Activated T-cell treated with anti-CD3 and anti-CD28 coated beads, Interleukin-2, amount 50 U/mL, for 72 hours (primary cell): ENCODE measurements at regions not wholly inside any gene's neighbourhood (a gene's known extent, or its start where the extent isn't known, plus 50 kb on each side); places are given as distances from the start of the nearest gene placed in this dataset.

Source experiments
- ATAC-seq, 2 donors: fragments of 150-1000 bp; cut with Tn5 transposase; replicated peaks in 1 of 2; 2 replicates each; pipeline ENCODE4 v1.10.0; 2021; ENCODE audit warnings: moderate library complexity in 2 of 2, mild to moderate bottlenecking in 1 of 2
- DNase-seq, 2 donors: peaks; one replicate each; pipeline ENCODE4 v3.0.0; 2021 to 2022; ENCODE audit warnings: mixed read lengths in 1 of 2
- H3K27ac Mint-ChIP-seq: one replicate; pipeline ENCODE4 v1.8.0; 2022; ENCODE audit warnings: mild to moderate bottlenecking, moderate library complexity, mixed read lengths
- H3K27me3 Mint-ChIP-seq: one replicate; pipeline ENCODE4 v1.8.0; 2022; ENCODE audit warnings: low read depth, mixed read lengths
- H3K36me3 Mint-ChIP-seq, 2 donors: one replicate each; pipeline ENCODE4 v1.8.0; 2022; ENCODE audit warnings: mixed read lengths in 2 of 2, mild to moderate bottlenecking in 1 of 2; ENCODE audit not compliant: insufficient read depth in 2 of 2
- H3K4me1 Mint-ChIP-seq: one replicate; pipeline ENCODE4 v1.8.0; 2022; ENCODE audit warnings: low read depth, mixed read lengths
- H3K4me3 Mint-ChIP-seq, 2 donors: one replicate each; pipeline ENCODE4 v1.8.0; 2022; ENCODE audit warnings: mild to moderate bottlenecking in 2 of 2, mixed read lengths in 2 of 2, moderate library complexity in 2 of 2
- H3K9me3 Mint-ChIP-seq, 2 donors: one replicate each; pipeline ENCODE4 v1.8.0; 2022; ENCODE audit warnings: mixed read lengths in 2 of 2

DNA sequence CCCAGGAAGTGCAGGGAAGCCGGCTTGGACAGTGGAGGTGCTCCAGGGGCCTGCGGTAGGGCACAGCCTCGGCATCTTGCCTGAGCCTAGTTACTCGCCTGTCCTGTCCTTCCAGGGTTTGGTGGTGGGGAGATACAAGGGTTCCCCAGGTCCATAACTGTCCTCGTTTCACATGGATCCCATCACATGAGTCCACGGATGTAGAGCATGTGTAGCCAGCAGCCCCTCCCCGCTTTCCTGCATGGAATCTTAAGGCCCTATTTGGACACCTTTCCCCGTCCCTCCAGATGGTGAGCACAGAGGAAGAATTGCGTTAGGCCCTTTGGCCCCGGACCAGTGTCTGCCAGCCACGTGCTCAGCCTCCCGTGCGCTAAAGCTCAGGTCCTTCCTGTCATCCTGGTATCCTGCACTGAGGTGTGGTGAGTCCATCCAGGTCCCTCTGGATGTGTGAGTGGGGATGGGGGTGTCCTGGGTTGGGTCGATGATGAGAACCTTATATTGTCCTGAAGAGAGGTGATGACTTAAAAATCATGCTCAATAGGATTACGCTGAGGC is 230.4 kb downstream of the SNRPN start:
- DNase-seq (no peak), ATAC-seq (no peak)
- Mint-ChIP-seq H3K27ac (no peak overlapping the region), H3K27me3 (no peaks in the 10 kb centered on the region), H3K36me3 (peaks cover 4 to 5% of the 10 kb centered on the region in 2 donors), H3K4me1 (no peaks in the 10 kb centered on the region), H3K4me3 (no peak overlapping the region), H3K9me3 (peaks cover 6 to 15% of the 10 kb centered on the region in 2 donors)

DNA sequence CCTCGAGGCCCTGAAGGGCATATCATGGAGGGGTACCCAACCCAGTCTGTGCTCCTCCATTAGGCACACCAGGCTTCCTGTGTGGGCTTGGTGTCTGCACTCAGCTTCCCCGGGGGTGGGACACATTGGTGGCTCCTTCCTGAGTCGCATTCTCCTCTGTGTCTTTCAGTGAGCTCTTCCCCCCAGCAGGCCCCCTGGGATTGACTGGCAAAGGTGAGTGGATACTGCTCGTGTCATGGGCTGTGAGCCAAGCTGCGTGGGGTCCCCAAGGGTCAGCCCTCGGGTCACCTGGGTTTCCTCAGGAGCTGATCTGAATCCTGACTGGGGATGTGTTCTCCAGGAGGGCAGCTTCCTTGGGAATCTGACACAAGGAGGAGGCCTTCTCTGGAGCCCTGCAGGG is 231.0 kb downstream of the SNRPN start:
- Mint-ChIP-seq H3K4me1 (no peaks in the 10 kb centered on the region), H3K27ac (no peak overlapping the region)
- no peak for ATAC-seq

DNA sequence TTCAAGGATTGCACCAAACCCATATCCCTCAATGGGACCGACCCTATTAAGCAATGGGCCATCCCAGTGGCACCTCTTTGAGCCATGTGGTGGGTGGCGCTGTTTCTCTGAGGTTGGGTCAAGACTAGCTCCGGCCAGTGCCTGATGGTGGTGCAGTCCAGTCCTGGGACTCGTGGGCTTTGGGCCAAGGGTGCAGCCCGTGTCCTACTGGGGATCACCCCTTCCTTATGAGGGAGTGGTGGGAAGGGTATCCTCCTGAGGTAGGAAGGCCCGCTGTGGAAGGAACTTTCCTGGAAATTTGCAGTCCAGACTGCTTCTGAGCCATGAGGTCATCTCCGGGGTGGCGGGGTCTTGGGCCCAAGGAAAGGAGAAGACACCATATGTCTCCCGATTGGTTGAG is 231.6 kb downstream of the SNRPN start:
- Mint-ChIP-seq H3K4me1 (no peaks in the 10 kb centered on the region), H3K27ac (no peak overlapping the region), H3K9me3 (peaks cover 6 to 16% of the 10 kb centered on the region in 2 donors), H3K4me3 (no peak overlapping the region), H3K27me3 (no peaks in the 10 kb centered on the region), H3K36me3 (peaks cover 4% of the 10 kb centered on the region in 2 donors)
- ATAC-seq (no peak), DNase-seq (no peak)

More for the DNA sequence above, 231.0 kb downstream of the SNRPN start:
- Mint-ChIP-seq H3K27me3 (no peaks in the 10 kb centered on the region), H3K9me3 (peaks cover 6 to 16% of the 10 kb centered on the region in 2 donors), H3K4me3 (no peak overlapping the region), H3K36me3 (peaks cover 4% of the 10 kb centered on the region in 2 donors)
- DNase-seq: no peak

DNA sequence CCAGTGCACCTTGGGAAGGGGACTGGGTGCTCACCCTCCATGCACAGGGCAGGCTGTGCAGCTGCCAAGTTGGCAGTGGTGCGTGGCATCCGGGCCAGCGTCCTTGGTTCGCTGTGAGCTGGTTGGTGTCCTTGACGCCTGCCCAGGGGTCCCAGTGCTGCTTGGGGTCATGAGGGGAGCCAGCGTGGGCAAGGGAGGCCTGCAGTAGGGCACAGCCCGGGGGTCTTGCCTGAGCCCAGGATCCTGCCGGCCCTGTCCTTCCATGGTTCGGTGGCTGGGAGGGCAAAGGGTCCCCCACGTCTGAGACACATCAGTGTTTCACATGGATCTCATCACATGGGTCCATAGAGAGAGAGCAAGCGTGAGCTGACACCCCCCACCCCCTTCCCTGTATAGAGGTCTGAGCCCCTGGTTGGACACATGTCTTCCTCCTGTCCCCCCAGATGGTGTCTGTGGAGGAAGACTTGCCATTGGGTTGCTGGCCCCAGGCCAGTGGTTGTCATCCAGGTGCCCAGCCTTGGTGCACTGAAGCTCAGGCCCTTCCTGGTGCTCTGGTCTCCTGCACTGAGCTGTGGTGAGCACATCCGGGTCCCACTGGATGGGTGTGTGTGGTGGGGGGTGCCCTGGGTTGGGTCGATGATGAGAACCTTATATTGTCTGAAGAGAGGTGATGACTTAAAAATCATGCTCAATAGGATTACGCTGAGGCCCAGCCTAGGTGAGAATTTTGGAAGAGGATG is 232.3 kb downstream of the SNRPN start:
- Mint-ChIP-seq H3K9me3 (peaks cover 6 to 18% of the 10 kb centered on the region in 2 donors), H3K27me3 (no peaks in the 10 kb centered on the region), H3K4me1 (no peaks in the 10 kb centered on the region), H3K4me3 (no peak overlapping the region), H3K36me3 (peaks cover 4% of the 10 kb centered on the region in 2 donors), H3K27ac (no peak overlapping the region)
- DNase-seq (no peak), ATAC-seq (no peak)

DNA sequence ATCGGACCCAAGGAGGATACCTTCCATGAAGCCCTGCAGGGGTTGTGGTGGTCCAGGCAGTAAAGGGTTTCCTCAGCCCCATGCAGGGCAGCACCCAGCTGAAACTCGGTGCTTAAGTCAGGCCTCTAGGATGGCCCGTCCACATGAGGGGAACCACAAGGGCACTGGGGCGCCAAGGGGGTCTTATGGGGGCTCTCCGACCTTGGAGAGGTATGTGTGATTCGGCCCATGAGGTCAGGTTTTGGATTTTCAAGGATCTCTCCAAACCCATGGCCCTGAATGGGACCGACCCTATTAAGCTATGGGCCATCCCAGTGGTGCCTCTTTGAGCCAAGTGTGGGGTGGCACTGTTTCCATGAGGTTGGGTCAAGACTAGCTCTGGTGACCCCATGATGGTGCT is 233.3 kb downstream of the SNRPN start:
- no peaks in the 10 kb centered on the region for H3K27me3 Mint-ChIP-seq
- no peak for DNase-seq
- peaks cover 3 to 4% of the 10 kb centered on the region in 2 donors for H3K36me3 Mint-ChIP-seq
- no peak overlapping the region for H3K27ac Mint-ChIP-seq
- no peaks in the 10 kb centered on the region for H3K4me1 Mint-ChIP-seq
- H3K9me3 Mint-ChIP-seq: peaks cover 6 to 17% of the 10 kb centered on the region in 2 donors
- no peak overlapping the region for H3K4me3 Mint-ChIP-seq
- no peak for ATAC-seq

DNA sequence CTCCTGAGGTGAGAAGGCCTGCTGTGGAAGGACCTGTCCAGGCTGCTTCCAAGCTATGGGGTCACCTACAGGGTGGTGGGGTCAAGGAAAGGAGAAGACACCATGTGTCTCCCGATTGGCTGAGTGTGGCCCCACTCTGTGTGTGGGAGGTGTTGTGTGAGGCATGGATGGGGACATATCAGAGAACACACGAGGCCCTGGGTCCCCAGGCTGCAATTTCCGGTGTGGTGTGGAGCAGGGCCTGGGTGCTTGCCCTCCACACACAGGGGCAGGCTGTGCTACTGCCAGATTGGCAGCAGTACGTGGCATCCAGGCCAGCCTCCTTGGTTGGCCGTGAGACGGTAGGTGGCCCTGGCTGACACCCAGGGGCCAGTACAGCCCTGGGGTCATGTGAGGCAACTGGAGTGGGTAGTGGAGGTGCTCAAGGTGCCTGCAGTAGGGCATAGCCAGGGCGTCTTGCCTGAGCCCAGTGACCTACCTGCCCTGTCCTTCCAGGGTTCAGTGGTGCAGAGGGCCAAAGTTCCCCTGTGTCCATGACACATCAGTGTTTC is 233.8 kb downstream of the SNRPN start:
- H3K27me3 Mint-ChIP-seq: no peaks in the 10 kb centered on the region
- H3K36me3 Mint-ChIP-seq: peaks cover 3 to 4% of the 10 kb centered on the region in 2 donors
- ATAC-seq (no peak), DNase-seq (no peak)
- H3K4me1 Mint-ChIP-seq: no peaks in the 10 kb centered on the region
- H3K4me3 Mint-ChIP-seq: no peak overlapping the region
- peaks cover 4 to 18% of the 10 kb centered on the region in 2 donors for H3K9me3 Mint-ChIP-seq
- no peak overlapping the region for H3K27ac Mint-ChIP-seq

DNA sequence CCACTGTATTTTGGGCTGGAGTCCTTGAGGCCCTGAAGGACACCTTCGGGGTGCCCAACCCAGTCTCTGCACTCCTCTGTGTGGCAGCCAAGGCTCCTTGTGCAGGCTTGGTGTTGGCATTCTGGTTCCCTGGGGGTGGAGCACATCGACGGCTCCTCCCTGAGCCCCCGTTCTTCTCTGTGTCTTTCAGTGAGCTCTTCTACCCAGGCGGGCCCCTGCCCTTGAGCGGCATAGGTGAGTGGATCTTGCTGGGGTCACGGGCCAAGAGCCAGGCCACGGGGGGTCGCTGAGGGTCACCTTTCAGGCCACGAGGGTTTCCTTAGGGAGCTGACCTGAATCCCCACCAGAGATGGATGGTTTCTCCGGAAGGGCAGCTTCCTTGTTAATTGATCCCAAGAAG is 234.8 kb downstream of the SNRPN start:
- Mint-ChIP-seq H3K27me3 (no peaks in the 10 kb centered on the region), H3K9me3 (peaks cover 4 to 18% of the 10 kb centered on the region in 2 donors), H3K4me1 (no peaks in the 10 kb centered on the region), H3K4me3 (no peak overlapping the region), H3K36me3 (peaks cover 3 to 4% of the 10 kb centered on the region in 2 donors), H3K27ac (no peak overlapping the region)
- ATAC-seq: no peak
- DNase-seq: no peak

DNA sequence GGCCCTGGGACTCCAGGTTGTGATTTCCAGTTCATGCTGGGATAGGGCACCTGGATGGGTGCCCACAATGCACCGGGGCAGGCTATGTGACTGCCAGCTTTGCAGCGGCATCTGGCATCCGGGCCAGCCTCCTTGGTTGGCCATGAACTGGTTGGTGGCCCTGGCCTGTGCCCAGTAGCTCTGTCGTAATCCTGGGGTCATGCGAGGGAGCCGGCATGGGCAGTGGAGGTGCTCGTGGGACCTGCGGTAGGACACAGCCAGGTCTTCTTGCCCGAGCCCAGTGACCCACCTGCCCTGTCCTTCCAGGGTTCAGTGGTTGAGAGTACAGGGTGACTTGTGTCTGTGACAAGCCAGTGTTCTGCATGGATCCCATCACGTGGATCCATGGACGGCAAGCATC is 237.9 kb downstream of the SNRPN start:
- Mint-ChIP-seq H3K36me3 (peaks cover 0 to 8% of the 10 kb centered on the region in 2 donors), H3K4me1 (no peaks in the 10 kb centered on the region), H3K27ac (no peak overlapping the region), H3K27me3 (no peaks in the 10 kb centered on the region), H3K9me3 (peaks cover 2 to 14% of the 10 kb centered on the region in 2 donors), H3K4me3 (no peak overlapping the region)
- no peak for DNase-seq
- ATAC-seq: no peak

DNA sequence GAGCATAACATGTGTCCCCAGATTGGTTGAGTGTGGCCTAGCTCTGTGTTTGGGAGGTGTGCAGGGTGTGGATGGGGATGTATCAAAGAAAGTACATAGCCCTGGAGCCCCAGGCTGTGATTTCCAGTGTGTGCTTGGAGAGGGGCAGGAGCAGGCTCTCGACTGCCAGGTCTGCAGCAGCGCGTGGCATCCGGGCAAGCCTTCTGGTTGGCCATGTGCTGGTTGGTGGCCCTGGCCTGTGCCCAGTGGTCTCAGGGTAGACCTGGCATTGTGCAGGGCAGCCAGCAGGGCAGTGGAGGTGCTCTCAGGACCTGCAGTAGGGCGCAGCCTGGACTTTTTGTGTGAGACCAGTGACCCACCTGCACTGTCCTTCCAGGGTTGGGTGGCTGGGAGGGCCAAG is 231.5 kb downstream of the UBE3A start:
- Mint-ChIP-seq H3K9me3 (no peaks in the 10 kb centered on the region), H3K4me1 (no peaks in the 10 kb centered on the region), H3K4me3 (no peak overlapping the region), H3K27ac (no peak overlapping the region), H3K36me3 (no peaks in the 10 kb centered on the region), H3K27me3 (no peaks in the 10 kb centered on the region)
- ATAC-seq (no peak), DNase-seq (no peak)

DNA sequence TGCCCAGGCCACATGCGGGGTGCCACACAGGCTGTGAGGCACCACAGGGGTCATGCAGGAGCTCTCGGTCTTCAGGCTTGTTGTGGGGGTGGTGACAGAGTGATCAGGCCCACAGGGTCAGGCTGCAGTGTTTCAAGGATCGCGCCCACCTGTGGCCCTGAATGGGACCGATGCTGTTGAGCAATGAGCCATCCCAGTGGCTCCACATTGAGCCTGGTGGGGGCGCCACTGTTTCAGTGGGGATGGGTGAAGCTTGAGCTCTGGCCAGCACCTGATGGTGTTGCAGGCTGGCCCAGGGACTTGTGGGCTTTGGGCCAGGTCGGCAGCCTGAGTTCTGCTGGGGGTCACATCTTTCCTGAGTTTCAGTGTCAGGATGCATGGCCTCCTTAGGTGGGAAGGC is 230.1 kb downstream of the UBE3A start:
- ATAC-seq: no peak
- H3K4me1 Mint-ChIP-seq: no peaks in the 10 kb centered on the region
- no peak for DNase-seq
- no peaks in the 10 kb centered on the region for H3K9me3 Mint-ChIP-seq
- H3K36me3 Mint-ChIP-seq: no peaks in the 10 kb centered on the region
- no peak overlapping the region for H3K4me3 Mint-ChIP-seq
- H3K27ac Mint-ChIP-seq: no peak overlapping the region
- H3K27me3 Mint-ChIP-seq: no peaks in the 10 kb centered on the region

DNA sequence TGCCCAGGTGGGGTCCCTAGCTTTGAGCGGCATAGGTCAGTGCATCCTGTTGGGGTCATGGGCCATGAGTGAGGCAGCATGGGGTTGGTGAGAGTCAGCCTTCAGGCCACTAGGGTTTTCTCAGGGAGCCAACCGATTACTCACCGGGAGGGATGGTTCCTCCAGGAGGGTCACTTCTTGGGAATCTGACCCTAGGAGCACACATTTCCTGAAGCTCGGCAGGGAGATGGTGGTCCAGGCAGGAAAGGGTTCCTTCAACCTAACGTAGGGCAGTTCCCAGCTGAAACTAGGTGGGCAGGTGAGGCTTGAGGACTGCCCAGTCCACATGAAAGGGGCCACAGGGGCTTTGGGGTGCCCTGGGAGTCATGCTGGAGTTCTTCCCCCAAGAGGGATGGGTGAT is 218.0 kb downstream of the UBE3A start:
- no peak for ATAC-seq
- H3K27me3 Mint-ChIP-seq: no peaks in the 10 kb centered on the region
- H3K36me3 Mint-ChIP-seq: peaks cover 0 to 4% of the 10 kb centered on the region in 2 donors
- H3K4me1 Mint-ChIP-seq: no peaks in the 10 kb centered on the region
- DNase-seq: no peak
- peaks cover 1 to 4% of the 10 kb centered on the region in 2 donors for H3K9me3 Mint-ChIP-seq
- no peak overlapping the region for H3K27ac Mint-ChIP-seq
- no peak overlapping the region for H3K4me3 Mint-ChIP-seq

DNA sequence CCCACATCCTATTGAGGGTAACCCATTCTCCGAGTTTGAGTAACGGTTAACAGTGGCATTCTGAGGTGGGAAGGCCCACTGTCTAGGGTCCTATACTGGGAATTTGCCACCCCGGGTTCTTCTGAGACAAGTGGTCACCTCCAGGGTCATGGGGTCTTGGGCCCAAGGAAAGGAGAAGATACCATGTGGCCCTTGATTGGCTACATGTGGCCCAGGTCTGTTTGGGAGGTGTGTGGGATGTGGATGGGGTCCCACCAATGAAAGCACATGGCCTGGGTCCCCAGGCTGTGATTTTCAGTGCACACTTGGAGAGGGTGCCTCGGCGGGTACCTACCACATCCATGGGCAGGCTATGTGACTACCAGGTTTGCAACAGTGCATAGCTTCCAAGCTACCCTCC is 214.4 kb downstream of the UBE3A start:
- DNase-seq (no peak), ATAC-seq (no peak)
- Mint-ChIP-seq H3K27me3 (no peaks in the 10 kb centered on the region), H3K4me3 (no peak overlapping the region), H3K9me3 (peaks cover 0 to 4% of the 10 kb centered on the region in 2 donors), H3K36me3 (no peaks in the 10 kb centered on the region), H3K4me1 (no peaks in the 10 kb centered on the region), H3K27ac (no peak overlapping the region)

DNA sequence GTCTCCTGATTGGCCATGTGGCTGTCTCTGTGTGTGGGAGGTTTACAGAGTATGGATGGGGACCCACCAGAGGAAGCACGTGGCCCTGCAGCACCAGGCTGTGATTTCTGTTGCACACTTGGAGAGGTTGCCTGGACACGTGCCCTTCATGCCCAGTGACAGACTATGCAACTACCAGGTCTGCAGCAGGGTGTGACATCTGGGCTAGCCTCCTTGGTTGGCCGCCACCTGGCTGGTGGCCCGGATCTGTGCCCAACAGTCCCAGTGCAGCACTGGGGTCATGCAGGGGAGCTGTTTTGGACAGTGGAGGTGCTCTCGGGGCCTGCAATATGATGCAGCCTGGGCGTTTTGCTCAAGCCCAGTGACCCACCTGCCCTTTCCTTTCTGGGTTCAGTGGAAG is 212.5 kb downstream of the UBE3A start:
- H3K4me3 Mint-ChIP-seq: no peak overlapping the region
- H3K27me3 Mint-ChIP-seq: no peaks in the 10 kb centered on the region
- H3K4me1 Mint-ChIP-seq: no peaks in the 10 kb centered on the region
- DNase-seq (no peak), ATAC-seq (no peak)
- no peak overlapping the region for H3K27ac Mint-ChIP-seq
- H3K36me3 Mint-ChIP-seq: peaks cover 0 to 2% of the 10 kb centered on the region in 2 donors
- peaks cover 0 to 1% of the 10 kb centered on the region in 2 donors for H3K9me3 Mint-ChIP-seq
